ENCODE measurements at regions not wholly inside any gene's neighbourhood (a gene's known extent, or its start where the extent isn't known, plus 50 kb on each side); places are given as distances from the start of the nearest gene placed in this dataset.
"Not testable (repeated sequence)": the region's sequence is repeated elsewhere in the genome, so short reads cannot be mapped to it uniquely, and the experiment has no call there.

DNA sequence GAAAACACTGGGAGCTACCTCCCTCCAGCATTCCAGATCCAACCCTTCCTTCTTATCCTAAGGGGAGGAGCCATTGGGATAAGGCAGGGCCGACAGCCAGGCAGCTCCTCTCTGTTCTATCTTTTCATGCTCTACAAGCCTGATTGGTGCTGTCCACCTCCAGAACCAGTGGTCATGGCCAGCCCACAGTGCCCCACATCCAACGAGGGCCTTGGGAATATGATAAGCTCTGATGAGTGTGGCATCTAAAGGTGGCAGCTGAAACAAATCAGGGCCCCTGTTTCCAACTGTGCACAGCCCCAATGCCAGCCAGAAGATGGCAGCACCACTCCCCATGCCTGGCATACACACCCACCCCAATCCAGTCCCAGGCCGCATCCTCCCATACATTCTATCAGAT, 329.3 kb downstream of the C1D start:
- DNase-seq (ENCODE audit: extremely low spot score, insufficient read length, low read depth) (no peak), FAIRE-seq (no peak)

- DNase-seq (ENCODE audit: extremely low spot score, insufficient read length, low read depth) (no peak), FAIRE-seq (no peak)
Observed at GRCh38 chr2:67752199-67752598, 310.6 kb downstream of the C1D start.

- DNase-seq (ENCODE audit: extremely low spot score, insufficient read length, low read depth) = no peak
- FAIRE-seq = no peak
Observed at GRCh38 chr2:67752969-67753368, 309.8 kb downstream of the C1D start.

- DNase-seq (ENCODE audit: extremely low spot score, insufficient read length, low read depth) (no peak), FAIRE-seq (no peak)
Observed at GRCh38 chr2:67755156-67755882, 307.5 kb downstream of the C1D start.

GRCh38 chr2:67760995-67761394, 301.8 kb downstream of the C1D start:
- FAIRE-seq (no peak), DNase-seq (ENCODE audit: extremely low spot score, insufficient read length, low read depth) (no peak)

DNA sequence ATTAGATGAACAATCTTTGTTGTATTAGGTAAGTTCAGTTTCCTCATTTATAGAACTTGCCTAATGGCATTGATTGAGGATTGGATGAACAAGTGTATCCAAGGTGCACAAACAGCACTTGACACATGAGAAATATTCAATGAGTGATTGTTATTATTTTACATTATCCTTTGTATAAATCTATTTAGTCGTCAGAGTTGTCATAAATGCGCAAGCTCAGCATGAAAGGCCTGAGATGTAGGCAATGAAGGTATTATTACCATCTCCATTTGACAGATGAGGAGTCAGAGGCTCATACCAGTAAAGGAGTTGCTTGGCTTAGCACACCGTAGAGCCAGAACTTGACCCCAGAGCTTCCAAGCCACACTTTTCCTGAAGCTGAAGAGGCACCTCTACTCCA, 291.4 kb downstream of the C1D start:
- no peak for FAIRE-seq
- DNase-seq (ENCODE audit: extremely low spot score, insufficient read length, low read depth) = no peak

DNA sequence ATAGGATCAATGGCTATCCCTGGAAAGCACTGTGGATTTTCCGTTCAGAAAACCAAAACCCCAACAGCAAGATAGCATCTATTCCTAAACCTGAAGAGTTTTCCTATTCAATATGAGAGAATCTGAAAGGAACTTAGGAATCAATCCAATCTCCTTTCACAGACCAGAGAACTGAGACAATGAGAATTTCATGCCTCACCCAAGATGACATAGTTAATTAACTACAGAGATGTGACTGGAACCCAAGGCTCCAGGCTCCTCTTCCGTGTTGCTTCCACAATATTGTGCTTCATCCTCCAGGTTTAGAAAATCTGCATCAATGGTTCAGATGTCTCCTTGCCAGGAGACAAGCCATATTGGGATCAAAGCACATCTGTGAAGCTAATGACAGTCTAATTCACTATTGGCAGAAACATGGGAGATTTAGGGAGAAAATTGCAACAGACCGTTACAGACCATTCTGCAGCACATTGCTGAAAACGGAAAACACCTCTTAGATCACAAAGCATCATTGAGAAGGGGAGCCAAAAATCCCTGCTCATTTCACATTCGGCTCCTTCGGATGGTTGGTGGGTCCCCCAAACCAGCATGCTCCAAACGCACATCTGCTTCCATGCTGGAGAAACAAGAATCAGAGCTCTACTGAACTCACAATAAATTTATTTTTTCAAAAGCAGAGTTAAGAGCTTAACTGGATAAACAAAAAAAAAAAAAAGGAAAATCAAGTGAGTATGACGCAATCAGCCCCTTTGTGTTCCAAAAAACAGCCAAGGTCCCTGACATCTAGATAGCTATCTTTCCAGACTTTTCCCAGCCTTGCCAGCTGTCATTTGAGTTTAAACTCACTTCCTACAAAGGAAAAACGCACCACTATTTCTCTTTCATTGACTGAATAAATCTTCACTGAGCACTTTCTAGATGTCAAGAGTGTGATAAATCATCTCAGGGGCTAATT, 290.3 kb downstream of the C1D start:
- FAIRE-seq (no peak), DNase-seq (ENCODE audit: extremely low spot score, insufficient read length, low read depth) (no peak)

DNA sequence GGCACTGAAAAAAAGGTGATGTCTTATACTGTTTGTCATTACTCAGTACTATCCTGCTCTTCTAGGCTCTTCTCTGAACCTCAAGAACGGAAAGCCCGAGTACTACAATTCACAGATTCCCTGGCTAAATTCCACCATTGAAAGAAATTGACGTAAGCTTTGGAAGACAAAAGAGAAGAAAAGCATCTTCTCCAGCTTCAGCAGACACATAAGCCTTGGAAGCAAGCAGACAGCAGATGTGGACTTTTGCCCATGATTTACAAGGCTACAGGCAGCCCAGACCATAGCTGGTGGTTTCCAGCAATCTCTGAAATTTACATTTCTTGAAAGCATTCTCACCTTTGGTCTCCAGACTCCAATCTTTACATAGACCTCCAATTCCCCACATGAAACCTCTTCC, 289.0 kb downstream of the C1D start:
- FAIRE-seq = no peak

GRCh38 chr2:67776276-67776675, 286.5 kb downstream of the C1D start:
- FAIRE-seq (no peak), DNase-seq (ENCODE audit: extremely low spot score, insufficient read length, low read depth) (no peak)

More for the DNA sequence above, 289.0 kb downstream of the C1D start:
- no peak for DNase-seq (ENCODE audit: extremely low spot score, insufficient read length, low read depth)

DNA sequence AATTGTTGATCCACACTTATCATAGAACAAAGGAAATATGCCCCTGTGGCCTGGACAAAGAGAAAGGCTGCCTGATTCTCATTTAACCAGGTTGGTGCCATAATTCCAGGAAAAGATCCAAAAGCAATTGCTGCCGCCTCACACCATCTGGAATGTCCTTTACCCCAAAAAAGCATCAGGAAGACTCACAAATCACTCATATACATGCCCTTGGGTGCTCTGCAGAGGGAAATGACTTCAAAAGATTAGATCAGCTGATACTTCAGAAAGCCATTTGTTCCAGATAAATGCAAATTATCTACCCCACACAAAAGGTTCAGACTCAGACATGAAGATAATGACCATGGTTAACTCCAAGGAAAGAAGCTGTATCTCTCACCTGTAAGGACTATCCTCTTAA, 285.8 kb downstream of the C1D start:
- FAIRE-seq (no peak), DNase-seq (ENCODE audit: extremely low spot score, insufficient read length, low read depth) (no peak)

DNA sequence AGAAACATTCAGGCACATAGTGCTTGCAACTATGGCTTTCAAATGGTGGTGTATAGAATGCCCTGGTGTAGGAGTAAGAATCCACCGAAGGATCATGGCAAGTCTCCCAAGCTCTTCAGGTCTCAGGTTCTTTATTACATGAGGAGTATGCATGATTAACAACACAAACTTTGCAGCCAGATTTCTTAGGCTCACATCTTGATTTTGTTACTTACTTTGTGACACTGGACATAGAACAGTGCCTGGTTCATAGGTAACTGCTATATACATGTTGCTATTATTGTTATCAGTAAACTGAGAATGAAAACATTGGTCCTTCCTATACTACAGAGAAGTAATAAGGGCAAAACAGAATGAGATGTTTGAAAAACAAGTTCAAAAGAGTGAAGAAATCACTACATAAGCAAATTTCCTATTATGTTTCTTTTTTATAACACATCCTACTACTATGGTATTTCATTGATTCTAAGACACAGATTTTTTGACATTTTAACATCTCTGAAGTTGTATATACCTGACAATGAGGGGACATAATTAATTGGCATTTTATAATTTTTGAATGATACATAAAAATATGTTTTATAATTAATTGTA, 284.9 kb downstream of the C1D start:
- DNase-seq (ENCODE audit: extremely low spot score, insufficient read length, low read depth) (no peak), FAIRE-seq (no peak)

GRCh38 chr2:67780841-67781240, 282.0 kb downstream of the C1D start:
- not testable (repeated sequence) for DNase-seq (ENCODE audit: extremely low spot score, insufficient read length, low read depth); FAIRE-seq

GRCh38 chr2:67782443-67782842, 280.4 kb downstream of the C1D start:
- FAIRE-seq (no peak), DNase-seq (ENCODE audit: extremely low spot score, insufficient read length, low read depth) (no peak)

DNA sequence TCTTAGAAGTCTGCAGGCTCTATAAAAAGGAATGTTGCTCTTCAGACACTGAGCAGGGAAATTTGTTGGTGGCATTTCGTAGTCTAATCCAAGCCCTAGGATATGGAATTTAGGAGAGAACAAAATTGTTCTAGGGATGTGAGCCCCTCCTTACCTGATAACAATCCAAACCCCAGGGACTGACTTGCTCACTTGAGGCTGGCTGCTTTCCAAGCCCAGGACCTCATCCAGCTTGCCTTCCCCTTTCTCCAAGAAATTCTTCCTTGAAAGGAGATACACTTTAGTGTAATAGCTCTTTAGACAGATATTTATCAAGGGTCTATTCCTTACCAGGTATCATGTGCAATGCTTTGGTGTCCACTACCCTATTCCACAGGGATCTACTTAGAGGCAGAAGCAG, 279.8 kb downstream of the C1D start:
- FAIRE-seq (no peak), DNase-seq (ENCODE audit: extremely low spot score, insufficient read length, low read depth) (no peak)

GRCh38 chr2:67790622-67791021, 272.2 kb downstream of the C1D start:
- FAIRE-seq (no peak), DNase-seq (ENCODE audit: extremely low spot score, insufficient read length, low read depth) (no peak)

DNA sequence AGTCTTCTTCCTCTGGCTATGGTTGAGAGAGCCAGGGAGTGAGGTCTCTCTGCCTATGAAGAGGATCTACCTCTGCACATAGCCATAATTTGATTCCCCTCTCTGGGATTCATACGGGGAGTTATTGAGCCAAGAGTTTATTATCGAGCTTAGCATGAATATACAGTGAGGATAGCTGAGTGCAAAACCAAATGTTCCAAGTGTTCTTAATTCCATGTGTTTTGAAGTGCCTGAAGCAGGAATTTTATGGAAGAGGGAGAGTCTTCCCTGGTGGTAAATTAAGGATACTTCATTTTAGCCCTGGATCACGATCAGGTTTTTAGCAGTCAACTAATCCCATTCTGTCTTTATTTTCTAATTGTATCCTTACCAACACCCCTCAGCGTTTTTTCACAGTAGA, 270.6 kb downstream of the C1D start:
- DNase-seq (ENCODE audit: extremely low spot score, insufficient read length, low read depth) (no peak), FAIRE-seq (no peak)

DNA sequence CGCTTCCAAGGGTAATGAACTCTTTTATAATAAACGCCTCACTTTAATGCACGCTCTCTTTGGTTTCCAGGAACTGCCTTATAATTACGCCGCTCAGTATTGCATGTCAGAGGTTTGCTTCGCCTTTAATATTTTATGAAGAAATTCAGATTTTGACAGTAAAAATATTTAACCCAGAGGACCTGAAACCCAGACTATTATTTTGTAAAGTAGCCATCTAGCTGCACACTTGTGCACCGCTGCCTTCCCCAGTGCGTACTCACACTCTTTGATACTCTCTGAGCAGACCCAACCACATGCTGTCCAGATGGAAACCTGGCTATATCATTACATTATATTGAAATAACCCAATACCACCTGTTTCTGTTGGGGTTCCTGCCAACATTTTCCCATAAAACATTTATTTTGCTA, 270.1 kb downstream of the C1D start:
- DNase-seq (ENCODE audit: extremely low spot score, insufficient read length, low read depth) (no peak), FAIRE-seq (no peak)

GRCh38 chr2:67797801-67798540, 264.8 kb downstream of the C1D start:
- FAIRE-seq = no peak

GRCh38 chr2:67798541-67799160, 264.2 kb downstream of the C1D start:
- no peak for FAIRE-seq
- DNase-seq (ENCODE audit: extremely low spot score, insufficient read length, low read depth) = no peak

More at GRCh38 chr2:67797801-67798540, 264.8 kb downstream of the C1D start:
- no peak for DNase-seq (ENCODE audit: extremely low spot score, insufficient read length, low read depth)

DNA sequence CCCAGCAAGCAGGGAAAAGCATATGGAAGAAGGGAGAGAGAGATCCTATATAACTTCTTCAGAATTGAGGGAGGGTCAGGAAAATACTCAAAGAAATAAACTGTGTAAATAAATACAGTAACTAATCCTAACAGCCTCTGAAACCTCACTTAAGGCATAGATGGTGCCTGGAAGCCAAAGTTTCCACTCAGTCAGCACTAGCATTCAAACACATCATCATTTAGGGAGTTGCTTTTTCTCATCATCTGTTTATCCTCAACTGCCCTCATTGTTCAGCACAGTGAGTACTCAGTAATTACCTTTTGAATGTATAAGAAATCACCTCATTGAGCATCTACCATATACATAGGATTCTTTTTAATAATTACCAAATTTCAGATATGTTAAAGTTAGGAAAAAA, 262.9 kb downstream of the C1D start:
- no peak for DNase-seq (ENCODE audit: extremely low spot score, insufficient read length, low read depth)
- FAIRE-seq = no peak

Measured in GM18507 (cell line).